Nephron progenitor cell (in vitro differentiated cells): ENCODE measurements at regions not wholly inside any gene's neighbourhood (a gene's known extent, or its start where the extent isn't known, plus 50 kb on each side); places are given as distances from the start of the nearest gene placed in this dataset.
"Not testable (repeated sequence)": the region's sequence is repeated elsewhere in the genome, so short reads cannot be mapped to it uniquely, and the experiment has no call there.

Source experiments
- DNase-seq: peaks from one replicate; pipeline ENCODE4 v3.0.0; 2021
- H3K27ac Mint-ChIP-seq: 2 replicates; pipeline ENCODE4 v1.8.0; 2021; ENCODE audit warnings: mild to moderate bottlenecking, moderate library complexity, mixed read lengths
- H3K27me3 Mint-ChIP-seq: 2 replicates; pipeline ENCODE4 v1.8.0; 2021; ENCODE audit warnings: mild to moderate bottlenecking, low read depth, mixed read lengths; ENCODE audit not compliant: poor library complexity
- H3K36me3 Mint-ChIP-seq: 2 replicates; pipeline ENCODE4 v1.8.0; 2021; ENCODE audit warnings: low read depth, mixed read lengths
- H3K4me1 Mint-ChIP-seq: 2 replicates; pipeline ENCODE4 v1.8.0; 2021; ENCODE audit warnings: mixed read lengths
- H3K4me3 Mint-ChIP-seq: 2 replicates; pipeline ENCODE4 v1.8.0; 2021; ENCODE audit warnings: mild to moderate bottlenecking, moderate library complexity, mixed read lengths
- H3K9me3 Mint-ChIP-seq: 2 replicates; pipeline ENCODE4 v1.8.0; 2021; ENCODE audit warnings: mild to moderate bottlenecking, moderate library complexity, mixed read lengths
- CTCF ChIP-seq: fragments of 200-600 bp; sonication (generic); IDR thresholded peaks from 2 replicates; pipeline ENCODE4 v1.5.0; 2021; ENCODE audit warnings: antibody characterized with exemption

DNA sequence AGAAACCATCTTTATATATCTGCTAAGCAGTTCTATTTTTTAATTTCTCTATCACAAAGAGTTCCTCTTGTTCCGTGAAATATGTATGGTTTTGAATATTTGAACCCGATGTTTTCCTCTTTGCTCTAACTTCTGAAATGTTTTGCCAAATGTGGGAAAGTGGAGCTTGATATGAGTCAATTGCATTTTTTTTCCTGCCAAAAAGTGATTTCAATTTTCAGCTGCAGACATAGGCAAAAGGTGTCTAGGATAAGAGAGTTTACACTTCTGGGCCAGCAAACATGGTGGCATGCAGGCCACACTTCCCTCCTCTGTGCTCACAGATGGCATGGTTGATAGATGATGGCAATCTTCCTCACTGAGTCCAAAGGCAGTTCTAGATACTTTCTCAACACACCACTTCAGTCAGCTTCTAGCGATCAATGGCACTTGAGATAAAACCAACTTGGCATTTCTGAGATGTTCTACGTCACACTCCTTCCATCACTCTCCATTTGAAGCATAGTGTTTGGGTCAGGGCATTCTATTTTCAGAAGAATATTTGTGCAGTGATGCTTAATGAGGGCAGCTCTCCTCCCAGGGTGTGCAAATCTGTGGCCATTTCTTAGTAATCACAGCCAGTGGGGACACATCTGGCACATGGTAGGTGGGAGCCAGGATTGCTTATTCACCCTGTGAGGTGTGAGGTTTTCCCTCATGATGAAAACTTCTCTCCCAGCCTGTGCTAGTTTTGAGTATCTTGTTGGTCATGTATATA is 54.4 kb upstream of the SCAF4 start:
- no peak overlapping the region for H3K4me3 Mint-ChIP-seq
- DNase-seq = no peak
- no peak overlapping the region for H3K27ac Mint-ChIP-seq
- H3K27me3 Mint-ChIP-seq = peaks cover 11% of the 10 kb centered on the region
- H3K9me3 Mint-ChIP-seq = peaks cover 26% of the 10 kb centered on the region
- no peak for TF ChIP-seq CTCF
- H3K4me1 Mint-ChIP-seq = peaks cover 5% of the 10 kb centered on the region
- peaks cover 20% of the 10 kb centered on the region for H3K36me3 Mint-ChIP-seq

DNA sequence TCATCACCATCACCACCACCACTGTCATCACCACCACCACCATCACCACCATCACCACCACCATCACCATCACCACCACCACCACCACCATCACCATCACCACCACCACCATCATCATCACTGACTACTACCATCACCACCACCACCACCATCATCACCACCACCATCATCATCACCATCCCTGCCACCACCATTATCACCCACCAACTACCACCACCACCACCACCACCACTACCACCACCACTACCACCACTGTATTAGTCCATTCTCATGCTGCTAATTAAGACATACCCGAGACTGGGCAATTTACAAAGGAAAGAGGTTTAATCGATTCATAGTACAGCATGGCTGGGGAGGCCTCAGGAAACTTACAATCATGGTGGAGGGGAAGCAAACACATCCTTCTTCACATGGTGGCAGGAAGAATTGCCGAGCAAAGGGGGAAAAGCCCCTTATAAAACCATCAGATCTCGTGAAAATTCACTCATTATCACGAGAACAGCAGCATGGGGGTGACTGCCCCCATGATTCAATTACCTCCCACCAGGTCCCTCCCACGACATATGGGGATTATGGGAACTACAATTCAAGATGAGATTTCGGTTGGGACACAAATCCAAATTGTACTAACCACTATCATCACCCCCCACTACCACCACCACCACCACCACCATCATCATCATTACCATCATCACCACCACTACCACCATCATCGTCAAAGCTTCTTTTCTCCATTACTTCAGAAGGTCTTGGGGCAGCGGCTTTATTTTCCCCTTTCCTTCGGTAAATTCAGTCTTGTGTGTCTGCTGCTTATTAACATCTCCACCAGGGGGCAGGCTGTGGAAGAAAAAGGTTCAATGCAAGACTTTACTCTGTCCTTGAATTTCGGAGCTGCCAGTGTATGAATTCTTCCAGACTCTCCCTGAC is 53.6 kb upstream of the SCAF4 start:
- Mint-ChIP-seq H3K9me3 (peaks cover 18% of the 10 kb centered on the region), H3K27me3 (peaks cover 11% of the 10 kb centered on the region), H3K36me3 (peaks cover 14% of the 10 kb centered on the region)
- H3K4me3 Mint-ChIP-seq, H3K4me1 Mint-ChIP-seq, H3K27ac Mint-ChIP-seq: not testable (repeated sequence)
- TF ChIP-seq CTCF = peak; percentile 67
- DNase-seq = peak; percentile 76

DNA sequence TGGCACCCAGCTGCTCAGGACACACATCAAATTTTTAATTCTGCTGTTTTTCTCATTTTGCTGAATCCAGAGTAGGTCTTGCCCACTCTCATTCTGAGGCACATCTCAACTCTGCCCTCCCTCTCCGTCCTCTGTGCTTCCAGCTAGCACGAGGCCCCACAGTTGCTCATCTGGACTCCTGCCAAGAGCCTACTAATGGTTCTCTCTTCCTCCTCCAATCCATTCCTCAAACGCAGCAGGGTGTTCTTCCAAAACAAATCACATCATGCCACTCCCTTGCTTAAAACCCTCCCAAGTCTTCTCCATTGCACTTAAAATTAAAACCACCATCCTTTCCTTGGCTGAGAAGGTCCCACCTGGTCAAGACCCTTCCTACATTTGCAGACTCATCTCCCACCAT is 49.8 kb upstream of the SCAF4 start:
- H3K4me1 Mint-ChIP-seq = peaks cover 8% of the 10 kb centered on the region
- H3K27me3 Mint-ChIP-seq = peaks cover 6% of the 10 kb centered on the region
- no peak overlapping the region for H3K4me3 Mint-ChIP-seq
- DNase-seq = no peak
- peaks cover 5% of the 10 kb centered on the region for H3K9me3 Mint-ChIP-seq
- no peak for TF ChIP-seq CTCF
- H3K27ac Mint-ChIP-seq = no peak overlapping the region
- peaks cover 5% of the 10 kb centered on the region for H3K36me3 Mint-ChIP-seq
